Neural cell (in vitro differentiated cells): ENCODE measurements at regions not wholly inside any gene's neighbourhood (a gene's known extent, or its start where the extent isn't known, plus 50 kb on each side); places are given as distances from the start of the nearest gene placed in this dataset.

Source experiments
- H2AFZ ChIP-seq: fragments of 200-600, 300-800 bp; sonication (generic), shearing (Covaris generic); 2 replicates; pipeline ENCODE4 v1.6.0; 2014; ENCODE audit warnings: low read depth, mild to moderate bottlenecking, antibody characterized with exemption, low read length, moderate library complexity
- H3F3A ChIP-seq: fragments of 200-600 bp; shearing (Covaris generic); 2 replicates; pipeline ENCODE4 v1.6.1; 2016; ENCODE audit warnings: mild to moderate bottlenecking, moderate library complexity, mixed read lengths, antibody characterized with exemption, low read length; ENCODE audit not compliant: insufficient read depth, poor library complexity, severe bottlenecking
- H3K27ac ChIP-seq: fragments of 200-600, 300-800 bp; sonication (generic), shearing (Covaris generic); 2 replicates; pipeline ENCODE4 v1.5.1; 2014; ENCODE audit warnings: mild to moderate bottlenecking, low read length, moderate library complexity
- H3K27me3 ChIP-seq: fragments of 300-800, 200-600 bp; sonication (generic), shearing (Covaris generic); 2 replicates; pipeline ENCODE4 v1.6.0; 2014; ENCODE audit warnings: mild to moderate bottlenecking, low read depth, low read length, moderate library complexity; ENCODE audit not compliant: insufficient read depth
- H3K36me3 ChIP-seq: fragments of 300-800, 200-600 bp; sonication (generic), shearing (Covaris generic); 2 replicates; pipeline ENCODE4 v1.5.1; 2014; ENCODE audit warnings: mild to moderate bottlenecking, antibody characterized with exemption, low read length, moderate library complexity; ENCODE audit not compliant: insufficient read depth
- H3K4me2 ChIP-seq: fragments of 300-800, 200-600 bp; sonication (generic), shearing (Covaris generic); 2 replicates; pipeline ENCODE4 v1.6.0; 2014; ENCODE audit warnings: mild to moderate bottlenecking, low read length
- H3K4me3 ChIP-seq: fragments of 300-800, 200-600 bp; sonication (generic), shearing (Covaris generic); 2 replicates; pipeline ENCODE4 v1.5.1; 2014; ENCODE audit warnings: mild to moderate bottlenecking, low read length, moderate library complexity
- H3K79me2 ChIP-seq: fragments of 200-600 bp; shearing (Covaris generic); replicated peaks from 2 replicates; pipeline ENCODE4 v1.6.0; 2014; ENCODE audit warnings: mild to moderate bottlenecking, low read length, moderate library complexity; ENCODE audit not compliant: insufficient read depth
- H3K9ac ChIP-seq: fragments of 300-800, 200-600 bp; sonication (generic), shearing (Covaris generic); 2 replicates; pipeline ENCODE4 v1.6.1; 2016; ENCODE audit warnings: mild to moderate bottlenecking, low read length, mixed read lengths
- H3K9me2 ChIP-seq: fragments of 200-600 bp; shearing (Covaris generic); 2 replicates; pipeline ENCODE4 v1.6.1; 2016; ENCODE audit warnings: mild to moderate bottlenecking, low read length, mixed read lengths; ENCODE audit not compliant: insufficient read depth
- H3K9me3 ChIP-seq: fragments of 200-600, 300-800 bp; sonication (generic), shearing (Covaris generic); 2 replicates; pipeline ENCODE4 v1.6.1; 2016; ENCODE audit warnings: mild to moderate bottlenecking, mixed run types, low read length, moderate library complexity, mixed read lengths
- H4K20me1 ChIP-seq: fragments of 200-600 bp; shearing (Covaris generic); 2 replicates; pipeline ENCODE4 v1.6.1; 2016; ENCODE audit warnings: mild to moderate bottlenecking, mixed run types; ENCODE audit not compliant: insufficient read depth
- EP300 ChIP-seq: fragments of 450-650 bp; conservative IDR thresholded peaks from 2 replicates; pipeline ENCODE4 v1.6.1; 2014; ENCODE audit warnings: antibody characterized with exemption, mild to moderate bottlenecking, moderate library complexity; ENCODE audit not compliant: poor library complexity, severe bottlenecking
- EZH2 ChIP-seq: fragments of 200-600, 300-800 bp; shearing (Covaris generic), sonication (generic); IDR thresholded peaks from 2 replicates; pipeline ENCODE4 v1.6.1; 2014; ENCODE audit warnings: antibody characterized with exemption, low read length, borderline replicate concordance, mild to moderate bottlenecking; ENCODE audit not compliant: insufficient read depth, poor library complexity, severe bottlenecking
- MXI1 ChIP-seq: fragments of 450-650 bp; conservative IDR thresholded peaks from 2 replicates; pipeline ENCODE4 v1.6.1; 2014; ENCODE audit warnings: antibody characterized with exemption, mild to moderate bottlenecking; ENCODE audit not compliant: poor library complexity, severe bottlenecking
- POLR2AphosphoS5 ChIP-seq: IDR thresholded peaks from 2 replicates; pipeline ENCODE4 v1.6.1; 2012
- RAD21 ChIP-seq: fragments of 450-650 bp; conservative IDR thresholded peaks from 2 replicates; pipeline ENCODE4 v1.6.1; 2014; ENCODE audit warnings: antibody characterized with exemption, mild to moderate bottlenecking, moderate library complexity
- SMC3 ChIP-seq: fragments of 450-650 bp; conservative IDR thresholded peaks from 2 replicates; pipeline ENCODE4 v1.6.1; 2014; ENCODE audit warnings: antibody characterized with exemption, mild to moderate bottlenecking, moderate library complexity; ENCODE audit not compliant: poor library complexity
- TAF1 ChIP-seq: IDR thresholded peaks from 2 replicates; pipeline ENCODE4 v1.6.1; 2012; ENCODE audit warnings: low read depth
- TF ChIP-seq, protein P1 (sequence below): IDR thresholded peaks from 2 replicates; pipeline ENCODE4 v1.6.1; 2012; ENCODE audit warnings: borderline replicate concordance
- TF ChIP-seq, protein P2 (sequence below): fragments of 450-650 bp; IDR thresholded peaks from 2 replicates; pipeline ENCODE4 v1.5.1; 2014; ENCODE audit warnings: antibody characterized with exemption, mild to moderate bottlenecking, moderate library complexity; ENCODE audit not compliant: poor library complexity, severe bottlenecking

DNA sequence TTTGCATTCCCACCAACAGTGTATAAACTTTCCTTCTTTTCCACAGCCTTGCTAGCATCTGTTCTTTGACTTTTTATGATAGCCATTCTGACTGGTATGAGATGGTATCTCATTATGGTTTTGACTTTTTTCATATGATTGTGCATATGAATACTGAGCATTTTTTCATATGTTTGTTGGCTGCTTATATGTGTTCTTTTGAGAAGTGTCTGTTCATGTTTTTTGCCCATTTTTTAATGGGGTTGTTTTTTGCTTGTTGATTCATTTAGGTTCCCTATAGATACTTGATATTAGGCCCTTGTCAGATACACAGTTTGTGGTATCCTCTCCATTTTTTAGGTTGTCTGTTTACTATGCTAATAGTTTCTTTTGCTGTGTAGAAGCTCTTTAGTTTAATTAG lies 185.8 kb upstream of the SPAG17 start:
- H3K79me2 ChIP-seq, result no peaks in the 10 kb centered on the region
- no peak overlapping the region for H3K9ac ChIP-seq
- no peaks in the 10 kb centered on the region for H4K20me1 ChIP-seq
- H3K36me3 ChIP-seq, result no peaks in the 10 kb centered on the region
- H2AFZ ChIP-seq, result no peak overlapping the region
- H3K27ac ChIP-seq, result no peak overlapping the region
- no peak overlapping the region for H3K4me2 ChIP-seq
- no peaks in the 10 kb centered on the region for H3K27me3 ChIP-seq
- H3K4me3 ChIP-seq, result no peak overlapping the region
- H3F3A ChIP-seq, result no peaks in the 10 kb centered on the region
- TF ChIP-seq, protein P1, sequence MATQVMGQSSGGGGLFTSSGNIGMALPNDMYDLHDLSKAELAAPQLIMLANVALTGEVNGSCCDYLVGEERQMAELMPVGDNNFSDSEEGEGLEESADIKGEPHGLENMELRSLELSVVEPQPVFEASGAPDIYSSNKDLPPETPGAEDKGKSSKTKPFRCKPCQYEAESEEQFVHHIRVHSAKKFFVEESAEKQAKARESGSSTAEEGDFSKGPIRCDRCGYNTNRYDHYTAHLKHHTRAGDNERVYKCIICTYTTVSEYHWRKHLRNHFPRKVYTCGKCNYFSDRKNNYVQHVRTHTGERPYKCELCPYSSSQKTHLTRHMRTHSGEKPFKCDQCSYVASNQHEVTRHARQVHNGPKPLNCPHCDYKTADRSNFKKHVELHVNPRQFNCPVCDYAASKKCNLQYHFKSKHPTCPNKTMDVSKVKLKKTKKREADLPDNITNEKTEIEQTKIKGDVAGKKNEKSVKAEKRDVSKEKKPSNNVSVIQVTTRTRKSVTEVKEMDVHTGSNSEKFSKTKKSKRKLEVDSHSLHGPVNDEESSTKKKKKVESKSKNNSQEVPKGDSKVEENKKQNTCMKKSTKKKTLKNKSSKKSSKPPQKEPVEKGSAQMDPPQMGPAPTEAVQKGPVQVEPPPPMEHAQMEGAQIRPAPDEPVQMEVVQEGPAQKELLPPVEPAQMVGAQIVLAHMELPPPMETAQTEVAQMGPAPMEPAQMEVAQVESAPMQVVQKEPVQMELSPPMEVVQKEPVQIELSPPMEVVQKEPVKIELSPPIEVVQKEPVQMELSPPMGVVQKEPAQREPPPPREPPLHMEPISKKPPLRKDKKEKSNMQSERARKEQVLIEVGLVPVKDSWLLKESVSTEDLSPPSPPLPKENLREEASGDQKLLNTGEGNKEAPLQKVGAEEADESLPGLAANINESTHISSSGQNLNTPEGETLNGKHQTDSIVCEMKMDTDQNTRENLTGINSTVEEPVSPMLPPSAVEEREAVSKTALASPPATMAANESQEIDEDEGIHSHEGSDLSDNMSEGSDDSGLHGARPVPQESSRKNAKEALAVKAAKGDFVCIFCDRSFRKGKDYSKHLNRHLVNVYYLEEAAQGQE, result no peak
- TF ChIP-seq EP300 (no peak), EZH2 (no peak), RAD21 (no peak), SMC3 (no peak), TAF1 (no peak), MXI1 (no peak), POLR2AphosphoS5 (no peak)
- TF ChIP-seq, protein P2, sequence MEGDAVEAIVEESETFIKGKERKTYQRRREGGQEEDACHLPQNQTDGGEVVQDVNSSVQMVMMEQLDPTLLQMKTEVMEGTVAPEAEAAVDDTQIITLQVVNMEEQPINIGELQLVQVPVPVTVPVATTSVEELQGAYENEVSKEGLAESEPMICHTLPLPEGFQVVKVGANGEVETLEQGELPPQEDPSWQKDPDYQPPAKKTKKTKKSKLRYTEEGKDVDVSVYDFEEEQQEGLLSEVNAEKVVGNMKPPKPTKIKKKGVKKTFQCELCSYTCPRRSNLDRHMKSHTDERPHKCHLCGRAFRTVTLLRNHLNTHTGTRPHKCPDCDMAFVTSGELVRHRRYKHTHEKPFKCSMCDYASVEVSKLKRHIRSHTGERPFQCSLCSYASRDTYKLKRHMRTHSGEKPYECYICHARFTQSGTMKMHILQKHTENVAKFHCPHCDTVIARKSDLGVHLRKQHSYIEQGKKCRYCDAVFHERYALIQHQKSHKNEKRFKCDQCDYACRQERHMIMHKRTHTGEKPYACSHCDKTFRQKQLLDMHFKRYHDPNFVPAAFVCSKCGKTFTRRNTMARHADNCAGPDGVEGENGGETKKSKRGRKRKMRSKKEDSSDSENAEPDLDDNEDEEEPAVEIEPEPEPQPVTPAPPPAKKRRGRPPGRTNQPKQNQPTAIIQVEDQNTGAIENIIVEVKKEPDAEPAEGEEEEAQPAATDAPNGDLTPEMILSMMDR, result no peak
- H3K9me3 ChIP-seq, result no peaks in the 10 kb centered on the region
- H3K9me2 ChIP-seq, result no peaks in the 10 kb centered on the region

DNA sequence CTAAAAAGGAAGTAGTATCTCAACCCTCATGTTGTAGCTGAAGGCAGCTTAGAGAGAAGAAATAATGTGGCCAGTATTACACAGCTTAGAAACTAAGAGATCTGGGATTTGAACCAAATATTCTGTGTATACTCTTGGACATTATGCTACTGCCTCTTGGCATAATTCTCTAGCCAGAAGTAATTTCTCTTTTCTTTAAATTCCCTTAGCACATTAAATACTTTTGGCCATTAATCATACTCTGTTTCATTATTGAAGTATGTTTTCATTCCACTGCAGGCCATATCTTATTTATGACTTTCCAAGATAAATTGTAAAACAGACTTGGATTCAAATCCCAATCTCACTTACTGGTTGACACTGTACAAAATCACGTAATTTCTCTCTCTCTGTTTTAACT lies 181.3 kb upstream of the SPAG17 start:
- Histone ChIP-seq H3K4me3 (no peak overlapping the region), H3K9me3 (peaks cover 7% of the 10 kb centered on the region), H3K9ac (no peak overlapping the region), H4K20me1 (no peaks in the 10 kb centered on the region), H3K36me3 (no peaks in the 10 kb centered on the region), H2AFZ (no peak overlapping the region), H3K79me2 (no peaks in the 10 kb centered on the region), H3K27me3 (no peaks in the 10 kb centered on the region), H3K9me2 (no peaks in the 10 kb centered on the region), H3K27ac (no peak overlapping the region), H3K4me2 (no peak overlapping the region), H3F3A (no peaks in the 10 kb centered on the region)
- TF ChIP-seq MXI1 (no peak), TAF1 (no peak), POLR2AphosphoS5 (no peak), RAD21 (no peak), SMC3 (no peak), EP300 (no peak), EZH2 (no peak)
- TF ChIP-seq, protein P1, result no peak
- TF ChIP-seq, protein P2, result no peak
